ENCODE measurements at regions not wholly inside any gene's neighbourhood (a gene's known extent, or its start where the extent isn't known, plus 50 kb on each side); places are given as distances from the start of the nearest gene placed in this dataset.
"Not testable (repeated sequence)": the region's sequence is repeated elsewhere in the genome, so short reads cannot be mapped to it uniquely, and the experiment has no call there.

DNA sequence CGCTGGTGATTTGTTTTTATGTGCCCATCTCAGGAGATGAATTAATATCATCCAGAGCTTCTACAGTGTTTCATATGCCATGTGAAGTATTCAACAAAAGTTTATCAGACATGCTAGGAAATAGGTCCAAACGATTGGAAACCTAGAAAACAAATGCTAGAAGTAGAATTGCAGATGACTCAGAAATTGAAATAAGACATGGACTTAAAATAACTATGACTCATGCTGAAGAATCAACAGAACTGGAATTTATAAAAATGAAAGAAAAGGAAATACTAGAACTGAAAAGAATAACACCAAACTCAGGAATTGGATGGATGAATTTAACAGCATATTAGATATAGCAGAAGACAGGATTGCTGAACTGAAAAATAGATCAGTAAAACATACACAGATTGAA lies 172.7 kb upstream of the GIMD1 start:
- no peak for DNase-seq (ENCODE audit: extremely low read depth in 1 of 2, low read depth in 1 of 2)

GRCh38 chr4:106530821-106531220 lies 162.2 kb upstream of the GIMD1 start:
- DNase-seq (ENCODE audit: extremely low read depth in 1 of 2, low read depth in 1 of 2) = no peak

GRCh38 chr4:106530024-106530361 lies 161.4 kb upstream of the GIMD1 start:
- DNase-seq (ENCODE audit: extremely low read depth in 1 of 2, low read depth in 1 of 2) = no peak

- DNase-seq (ENCODE audit: extremely low read depth in 1 of 2, low read depth in 1 of 2) = no peak
Measured at GRCh38 chr4:106529348-106530023, 160.9 kb upstream of the GIMD1 start.

DNA sequence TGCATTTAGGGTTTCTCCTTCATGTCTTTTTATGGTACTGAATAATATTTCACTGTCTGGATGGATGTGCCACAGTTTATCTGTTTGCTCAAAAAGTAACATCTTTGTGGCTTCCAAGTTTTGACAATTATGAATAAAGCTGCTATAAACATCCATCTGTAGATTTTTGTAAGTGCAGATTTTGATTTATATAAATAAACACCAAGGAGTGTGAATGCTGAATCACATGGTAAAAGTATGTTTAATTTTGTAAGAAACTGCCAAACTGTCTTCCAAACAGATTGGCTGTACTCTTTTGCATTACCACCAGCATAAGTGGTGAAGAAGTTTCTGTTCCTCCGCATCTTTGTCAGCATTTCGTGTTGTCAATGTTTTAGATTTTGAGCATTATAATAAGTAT lies 158.7 kb upstream of the GIMD1 start:
- DNase-seq (ENCODE audit: extremely low read depth in 1 of 2, low read depth in 1 of 2) = no peak

- DNase-seq (ENCODE audit: extremely low read depth in 1 of 2, low read depth in 1 of 2) = not testable (repeated sequence)
Measured at GRCh38 chr4:106525425-106525824, 156.8 kb upstream of the GIMD1 start.

GRCh38 chr4:106524772-106525171 lies 156.2 kb upstream of the GIMD1 start:
- DNase-seq (ENCODE audit: extremely low read depth in 1 of 2, low read depth in 1 of 2) = not testable (repeated sequence)

- no peak for DNase-seq (ENCODE audit: extremely low read depth in 1 of 2, low read depth in 1 of 2)
Measured at GRCh38 chr4:106522839-106523238, 154.3 kb upstream of the GIMD1 start.

GRCh38 chr4:106512706-106513105 lies 144.1 kb upstream of the GIMD1 start:
- DNase-seq (ENCODE audit: extremely low read depth in 1 of 2, low read depth in 1 of 2) = no peak

GRCh38 chr4:106507440-106507839 lies 138.9 kb upstream of the GIMD1 start:
- DNase-seq (ENCODE audit: extremely low read depth in 1 of 2, low read depth in 1 of 2) = no peak

DNA sequence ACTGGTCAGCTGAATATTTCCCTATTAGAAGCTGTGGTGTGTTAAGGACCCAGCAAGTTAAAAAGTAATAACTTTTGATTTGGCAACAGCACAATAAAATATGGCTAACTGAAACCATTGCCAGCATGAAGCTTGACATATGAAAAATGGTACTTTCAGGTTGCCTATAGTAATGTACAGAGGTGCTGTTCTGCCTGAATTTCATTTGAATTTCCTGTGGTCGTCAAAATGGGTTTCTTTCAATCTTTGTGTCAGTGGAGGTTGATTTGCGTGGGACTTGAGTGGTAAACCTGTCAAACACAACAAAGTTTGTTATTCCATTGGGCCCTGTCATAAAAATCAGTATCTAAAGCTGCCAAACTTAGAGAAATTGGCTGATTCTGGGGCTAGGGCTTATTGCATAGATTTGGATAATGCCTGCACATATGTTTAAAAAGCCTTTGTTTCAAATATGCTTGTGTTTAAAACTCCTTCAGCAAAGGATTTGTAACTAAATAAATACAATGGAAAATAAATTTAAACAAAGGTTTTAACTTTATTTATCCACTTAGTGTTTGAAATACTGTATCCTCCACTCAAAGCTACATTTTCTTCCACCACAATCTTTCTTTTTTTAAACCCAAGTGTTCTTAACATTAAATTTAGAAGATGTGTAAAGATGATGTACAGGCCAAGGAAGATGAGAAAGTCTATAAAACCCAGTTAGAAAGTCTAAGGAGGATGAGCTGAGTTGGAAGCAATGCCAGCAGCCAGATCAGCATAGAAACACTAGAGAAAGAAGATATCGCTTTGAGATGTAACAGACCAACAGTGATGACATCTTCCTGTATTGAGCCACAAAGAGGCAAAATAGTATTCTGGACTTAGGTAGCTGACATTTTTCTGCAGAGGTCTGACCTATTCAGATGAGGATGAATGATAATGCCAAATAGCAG lies 134.8 kb upstream of the GIMD1 start:
- DNase-seq (ENCODE audit: extremely low read depth in 1 of 2, low read depth in 1 of 2) = no peak

DNA sequence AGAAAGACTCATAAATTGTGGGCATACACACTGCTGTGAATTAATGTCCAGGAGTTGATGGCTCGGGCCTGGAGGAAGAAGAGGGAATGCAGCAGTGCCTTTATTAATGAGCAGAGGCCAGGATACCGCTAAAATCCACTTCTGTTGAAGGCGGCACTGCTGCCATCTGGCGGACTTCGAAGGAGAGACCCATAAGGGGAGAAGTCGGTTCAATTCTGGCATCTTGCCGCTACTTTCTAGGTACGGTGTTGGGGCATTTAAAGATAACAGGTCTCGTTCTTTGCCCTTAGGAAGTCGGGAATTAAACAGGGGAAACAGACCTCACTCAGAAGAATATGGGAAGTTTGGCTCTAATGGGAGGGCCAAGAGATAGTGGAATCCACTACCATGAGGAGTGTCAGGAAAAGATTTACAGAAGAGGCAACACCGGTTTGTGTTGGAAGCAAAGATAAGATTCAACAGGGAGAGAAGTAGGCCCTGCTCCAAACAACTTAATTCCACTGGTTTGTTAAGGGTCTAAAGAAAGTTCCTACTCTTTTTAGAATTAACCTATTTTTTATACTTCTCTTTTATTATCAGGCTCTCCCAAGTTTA lies 133.6 kb upstream of the GIMD1 start:
- peak in 1 of 2 donors; percentile 2 for DNase-seq (ENCODE audit: extremely low read depth in 1 of 2, low read depth in 1 of 2)

- DNase-seq (ENCODE audit: extremely low read depth in 1 of 2, low read depth in 1 of 2) = no peak
Measured at GRCh38 chr4:106497271-106497670, 128.7 kb upstream of the GIMD1 start.

- DNase-seq (ENCODE audit: extremely low read depth in 1 of 2, low read depth in 1 of 2) = no peak
Measured at GRCh38 chr4:106496061-106496460, 127.5 kb upstream of the GIMD1 start.

- no peak for DNase-seq (ENCODE audit: extremely low read depth in 1 of 2, low read depth in 1 of 2)
Measured at GRCh38 chr4:106495476-106495875, 126.9 kb upstream of the GIMD1 start.

DNA sequence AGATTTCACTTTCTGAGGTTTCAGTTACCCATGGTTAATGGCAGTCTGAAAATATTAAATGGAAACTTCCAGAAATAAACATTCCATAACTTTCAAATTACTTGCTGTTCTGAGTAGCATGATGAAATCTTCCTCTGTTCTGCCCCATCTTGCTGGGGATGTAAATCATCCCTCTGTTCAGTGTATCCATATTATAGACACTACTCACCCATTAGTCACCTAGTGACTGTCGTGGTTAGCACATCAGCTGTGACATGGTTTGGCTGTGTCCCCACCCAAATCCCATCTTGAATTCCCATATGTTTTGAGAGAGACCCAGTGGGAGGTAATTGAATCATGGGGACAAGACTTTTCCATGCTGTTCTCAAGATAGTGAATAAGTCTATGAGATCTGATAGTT lies 125.5 kb upstream of the GIMD1 start:
- DNase-seq (ENCODE audit: extremely low read depth in 1 of 2, low read depth in 1 of 2) = no peak

GRCh38 chr4:106493086-106493485 lies 124.5 kb upstream of the GIMD1 start:
- no peak for DNase-seq (ENCODE audit: extremely low read depth in 1 of 2, low read depth in 1 of 2)

GRCh38 chr4:106486533-106486932 lies 118.0 kb upstream of the GIMD1 start:
- DNase-seq (ENCODE audit: extremely low read depth in 1 of 2, low read depth in 1 of 2) = no peak

DNA sequence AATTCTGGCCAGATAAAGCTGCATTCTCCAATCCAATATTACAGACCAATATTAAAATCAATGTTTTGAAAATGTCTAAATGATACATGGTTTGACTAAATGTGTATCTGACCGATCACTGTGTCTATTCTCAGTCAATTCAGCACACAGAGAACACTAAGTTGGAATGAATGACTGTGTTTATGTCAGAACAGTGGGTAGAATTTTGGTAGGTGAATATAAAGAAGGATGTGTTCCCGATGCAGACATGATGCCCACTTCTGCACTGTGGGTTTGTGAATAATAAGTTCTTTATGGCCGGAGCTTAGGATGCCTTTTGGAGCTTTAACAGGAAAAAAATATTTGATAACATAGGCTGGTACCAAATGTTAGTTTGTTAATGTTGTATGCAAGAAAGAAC lies 113.2 kb upstream of the GIMD1 start:
- DNase-seq (ENCODE audit: extremely low read depth in 1 of 2, low read depth in 1 of 2) = no peak

- DNase-seq (ENCODE audit: extremely low read depth in 1 of 2, low read depth in 1 of 2) = no peak
Measured at GRCh38 chr4:106478152-106478551, 109.6 kb upstream of the GIMD1 start.

DNA sequence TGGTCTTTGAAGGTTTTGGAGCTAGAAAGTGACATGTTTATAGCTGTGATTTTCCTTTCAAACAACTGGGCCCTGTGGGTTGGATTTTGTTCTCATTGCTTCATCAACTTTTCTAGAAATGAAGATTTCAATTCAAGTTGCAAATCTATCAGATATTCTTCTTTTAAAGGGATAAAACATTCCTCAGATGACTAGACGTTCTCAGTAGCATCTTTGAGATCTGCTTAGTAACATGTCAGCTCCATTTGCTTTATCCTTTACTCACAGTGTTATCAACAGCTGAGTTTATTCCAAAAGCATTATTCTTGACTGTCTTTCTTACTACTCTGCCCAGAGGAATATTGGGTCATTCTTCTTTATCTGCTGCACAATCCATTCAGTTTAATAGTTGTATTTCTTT lies 108.2 kb upstream of the GIMD1 start:
- no peak for DNase-seq (ENCODE audit: extremely low read depth in 1 of 2, low read depth in 1 of 2)

GRCh38 chr4:106473515-106473914 lies 104.9 kb upstream of the GIMD1 start:
- DNase-seq (ENCODE audit: extremely low read depth in 1 of 2, low read depth in 1 of 2) = no peak
